Stimulated activated CD8-positive, alpha-beta memory T cell treated with anti-CD3 and anti-CD28 coated beads, Interleukin-12 subunit alpha, Interleukin-12 subunit beta, amount 100 ng/mL, for 1 hour (primary cell): ENCODE measurements at regions not wholly inside any gene's neighbourhood (a gene's known extent, or its start where the extent isn't known, plus 50 kb on each side); places are given as distances from the start of the nearest gene placed in this dataset.
"Not testable (repeated sequence)": the region's sequence is repeated elsewhere in the genome, so short reads cannot be mapped to it uniquely, and the experiment has no call there.

Experiments used
- DNase-seq: peaks from one replicate; pipeline ENCODE4 v3.0.0-alpha.2; 2020; ENCODE audit warnings: low read depth

GRCh38 chr7:101743241-101743994 is 74.0 kb upstream of the CUX1 start:
- peak; percentile 35 for DNase-seq

GRCh38 chr7:101743995-101744360 is 73.4 kb upstream of the CUX1 start:
- no peak for DNase-seq

DNA sequence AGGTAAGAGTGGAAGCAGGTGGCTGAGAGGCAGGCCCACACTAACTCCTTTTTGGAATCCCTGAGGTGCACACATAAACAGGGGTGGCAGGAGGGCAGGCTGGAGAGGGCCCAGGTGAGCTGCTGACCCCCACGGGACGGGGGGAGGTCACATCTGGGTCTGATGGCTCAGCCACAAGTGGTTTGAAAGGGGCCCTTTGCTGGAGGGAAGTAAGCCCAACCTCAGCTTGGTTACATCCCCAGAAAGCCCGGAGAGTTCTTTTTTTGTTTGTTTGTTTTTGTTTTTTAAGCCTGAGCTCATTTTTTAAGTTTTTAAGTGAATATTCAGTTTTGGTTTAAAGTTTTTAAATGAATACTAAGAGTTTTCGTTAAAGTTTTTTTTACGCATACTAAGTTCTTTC is 72.8 kb upstream of the CUX1 start:
- DNase-seq, result no peak

DNA sequence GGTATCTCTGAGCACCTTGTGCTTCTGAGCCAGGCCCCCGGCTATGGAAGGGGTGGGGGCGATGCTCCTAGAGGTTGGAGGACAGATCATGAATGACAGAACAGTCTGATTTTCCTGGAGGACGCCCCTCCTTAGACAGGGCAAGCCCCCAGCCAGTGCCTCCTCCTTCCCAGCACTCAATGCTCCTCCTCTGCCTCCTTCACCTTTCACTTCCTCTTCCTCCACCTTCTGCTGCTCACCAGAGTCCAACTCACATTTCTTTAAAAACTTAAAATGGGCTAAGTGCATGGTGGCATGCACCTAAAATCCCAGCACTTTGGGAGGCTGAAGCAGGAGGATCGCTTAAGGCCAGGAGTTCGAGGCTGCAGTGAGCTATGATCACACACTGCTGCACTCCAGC is 71.1 kb upstream of the CUX1 start:
- DNase-seq, result no peak

DNA sequence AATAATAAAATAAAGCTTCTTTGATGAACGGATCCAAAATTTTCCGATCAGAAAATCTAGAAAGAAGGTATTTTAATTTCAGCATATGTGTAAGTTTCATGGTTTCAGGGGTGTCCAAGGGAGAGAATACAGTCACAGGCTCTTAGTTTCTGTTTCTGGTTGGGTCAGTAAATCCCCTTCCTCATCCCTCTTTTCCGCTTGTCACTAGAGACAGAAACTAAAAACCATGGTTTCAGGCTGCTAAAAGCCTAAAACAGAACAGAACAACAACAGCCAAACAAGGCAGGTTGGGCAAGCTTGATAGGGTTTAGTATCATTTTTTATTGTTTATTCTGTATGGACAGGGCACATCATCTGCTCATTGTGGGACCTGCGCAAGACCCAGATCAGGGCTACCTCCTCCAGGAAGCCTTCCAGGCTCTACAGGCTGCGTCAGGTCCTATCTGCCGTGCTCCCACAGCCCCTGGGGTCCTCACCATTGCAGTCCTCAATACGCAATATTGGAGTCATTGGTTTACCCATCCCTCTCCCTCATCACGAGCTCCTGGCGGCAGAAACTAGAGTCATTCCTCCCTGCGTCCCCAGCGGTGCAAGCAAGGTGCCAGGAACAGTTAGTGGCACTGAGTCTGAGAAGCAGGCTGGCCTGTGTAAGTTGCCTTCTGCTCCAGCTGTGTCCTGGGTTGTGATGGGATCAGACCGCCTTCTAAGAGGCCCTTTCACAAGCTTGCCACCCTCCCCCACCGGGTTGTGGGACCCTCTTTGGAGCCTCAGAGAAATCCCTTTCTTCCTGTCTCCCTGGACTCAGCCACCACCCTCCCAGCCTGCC is 70.2 kb upstream of the CUX1 start:
- no peak for DNase-seq

GRCh38 chr7:101747879-101748345 is 69.5 kb upstream of the CUX1 start:
- no peak for DNase-seq

- no peak for DNase-seq
Observed at GRCh38 chr7:101749891-101750290, 67.5 kb upstream of the CUX1 start.

GRCh38 chr7:101753316-101753715 is 64.1 kb upstream of the CUX1 start:
- DNase-seq, result no peak

- DNase-seq, result no peak
Observed at GRCh38 chr7:101754424-101755159, 62.8 kb upstream of the CUX1 start.

DNA sequence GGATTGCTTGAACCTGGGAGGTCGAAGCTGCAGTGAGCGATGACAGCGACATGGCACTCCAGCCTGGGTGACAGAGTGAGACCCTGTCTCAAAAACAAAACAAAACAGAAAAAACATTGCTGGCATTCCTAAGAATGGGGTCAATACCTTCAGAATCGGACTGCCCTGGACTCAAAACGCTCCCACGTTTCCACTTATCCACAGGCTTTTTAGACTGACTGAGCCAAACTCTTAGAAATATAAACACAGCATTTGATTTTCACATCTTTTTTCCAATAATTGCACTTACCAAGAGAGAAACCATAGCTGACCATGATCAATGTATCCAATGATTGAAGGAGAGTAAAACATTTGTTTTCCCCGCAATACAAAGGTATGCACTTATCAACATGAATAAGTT is 59.5 kb upstream of the CUX1 start:
- DNase-seq, result no peak

- DNase-seq, result not testable (repeated sequence)
Observed at GRCh38 chr7:101758519-101758918, 58.9 kb upstream of the CUX1 start.

- DNase-seq, result no peak
Observed at GRCh38 chr7:101764221-101764620, 53.2 kb upstream of the CUX1 start.

GRCh38 chr7:101767544-101767943 is 49.9 kb upstream of the CUX1 start:
- no peak for DNase-seq
